HUES64 (cell line): ENCODE measurements at regions not wholly inside any gene's neighbourhood (a gene's known extent, or its start where the extent isn't known, plus 50 kb on each side); places are given as distances from the start of the nearest gene placed in this dataset.
"Not testable (repeated sequence)": the region's sequence is repeated elsewhere in the genome, so short reads cannot be mapped to it uniquely, and the experiment has no call there.

Source experiments
- H3K27ac ChIP-seq: 2 replicates; pipeline ENCODE4 v1.7.0; 2013; ENCODE audit warnings: low read depth, low read length, inconsistent platforms
- H3K27me3 ChIP-seq: 2 replicates; pipeline ENCODE4 v1.6.1; 2013; ENCODE audit warnings: mild to moderate bottlenecking, low read length; ENCODE audit not compliant: insufficient read depth
- H3K36me3 ChIP-seq: 2 replicates; pipeline ENCODE4 v1.6.1; 2013; ENCODE audit warnings: mild to moderate bottlenecking, low read length; ENCODE audit not compliant: insufficient read depth
- H3K4me1 ChIP-seq: 2 replicates; pipeline ENCODE4 v1.6.1; 2013; ENCODE audit warnings: mild to moderate bottlenecking, low read length, moderate library complexity; ENCODE audit not compliant: insufficient read depth
- H3K4me3 ChIP-seq: 2 replicates; pipeline ENCODE4 v1.5.1; 2013; ENCODE audit warnings: mild to moderate bottlenecking, low read length, moderate library complexity
- H3K9ac ChIP-seq: 2 replicates; pipeline ENCODE4 v1.6.1; 2013; ENCODE audit warnings: mild to moderate bottlenecking, low read depth, low read length
- H3K9me3 ChIP-seq: 2 replicates; pipeline ENCODE4 v1.6.1; 2013; ENCODE audit warnings: low read depth, low read length; ENCODE audit not compliant: insufficient read depth
- WGBS: fragments of 150-250, 120-280 bp; methylation state at CpG from one replicate; pipeline ENCODE4 v1.1.7; 2013; ENCODE audit warnings: missing lambda C conversion rate; 5-methylcytosine and 5-hydroxymethylcytosine counted together

DNA sequence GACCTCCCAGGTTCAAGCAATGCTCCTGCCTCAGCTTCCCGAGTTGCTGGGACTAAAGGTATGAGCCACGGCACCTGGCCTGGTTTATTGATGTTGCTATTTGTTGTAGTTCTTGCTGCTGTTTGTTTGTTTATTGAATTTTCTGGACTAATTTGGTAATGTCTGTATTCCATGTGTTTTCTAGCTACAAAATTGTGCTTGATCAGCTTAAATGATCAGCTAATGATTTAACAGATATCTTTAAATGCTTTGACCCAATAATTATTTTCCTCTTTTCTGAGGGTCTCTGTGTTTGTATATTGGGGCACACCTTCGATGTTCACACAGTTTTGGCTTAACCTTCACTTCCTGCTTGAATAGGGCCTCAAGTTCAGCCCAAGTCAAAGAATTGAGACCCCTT is 488.1 kb upstream of the HTR2C start:
- Histone ChIP-seq H3K9ac (no peak overlapping the region), H3K27ac (no peak overlapping the region), H3K4me1 (0 out of 2 replicates have a peak, but pooled peaks cover 4% of the 10 kb centered on the region), H3K36me3 (no peaks in the 10 kb centered on the region), H3K4me3 (no peak overlapping the region), H3K27me3 (no peaks in the 10 kb centered on the region), H3K9me3 (no peaks in the 10 kb centered on the region)
- 96% methylated on average over 3 of the region's 3 CpGs for WGBS

GRCh38 chrX:114087543-114087942 is 496.3 kb upstream of the HTR2C start:
- WGBS = 88% methylated on average over 1 of the region's 1 CpG
- Histone ChIP-seq H3K27me3 (no peaks in the 10 kb centered on the region), H3K9me3 (no peaks in the 10 kb centered on the region), H3K27ac (no peak overlapping the region), H3K4me3 (no peak overlapping the region), H3K36me3 (no peaks in the 10 kb centered on the region), H3K9ac (no peak overlapping the region), H3K4me1 (no peaks in the 10 kb centered on the region)

GRCh38 chrX:114077773-114078172 is 506.1 kb upstream of the HTR2C start:
- H3K9me3 ChIP-seq = no peaks in the 10 kb centered on the region
- peaks cover 24% of the 10 kb centered on the region for H3K4me1 ChIP-seq
- H3K27me3 ChIP-seq = no peaks in the 10 kb centered on the region
- no peak overlapping the region for H3K9ac ChIP-seq
- H3K27ac ChIP-seq = no peak overlapping the region
- H3K4me3 ChIP-seq = no peak overlapping the region
- 100% methylated on average over 2 of the region's 3 CpGs for WGBS
- H3K36me3 ChIP-seq = no peaks in the 10 kb centered on the region

DNA sequence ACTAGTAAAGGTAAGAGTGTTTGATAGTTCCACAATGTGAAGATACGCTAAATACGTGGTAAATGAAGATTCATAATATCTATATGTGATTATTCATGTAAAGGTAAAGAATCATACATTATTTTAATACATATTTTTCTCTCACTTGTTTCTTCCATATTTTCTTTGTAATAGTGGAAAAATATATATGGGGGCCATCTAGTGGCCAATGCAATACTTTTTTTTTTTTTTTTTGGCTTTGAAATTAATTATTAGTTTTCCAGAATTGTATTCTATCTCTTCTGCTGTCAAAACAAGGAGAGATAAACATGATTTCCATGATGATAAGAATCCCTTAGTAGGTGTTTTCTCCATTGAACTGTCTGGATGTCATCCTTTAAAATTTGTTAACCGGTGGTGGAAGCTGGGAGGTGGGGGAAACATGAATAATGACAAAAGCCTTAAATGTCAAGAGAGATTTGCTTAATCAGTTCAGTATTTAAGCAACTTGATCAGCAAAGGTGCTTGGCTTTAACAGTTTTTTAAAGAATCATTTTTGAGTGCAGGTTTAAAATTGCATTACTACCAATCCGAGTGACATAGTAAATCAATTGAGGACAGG is 508.7 kb upstream of the HTR2C start:
- H3K4me1 ChIP-seq = peaks cover 27% of the 10 kb centered on the region
- no peak overlapping the region for H3K9ac ChIP-seq
- no peak overlapping the region for H3K4me3 ChIP-seq
- H3K9me3 ChIP-seq = no peaks in the 10 kb centered on the region
- no peaks in the 10 kb centered on the region for H3K36me3 ChIP-seq
- H3K27ac ChIP-seq = no peak overlapping the region
- WGBS = 26% methylated on average over 2 of the region's 4 CpGs
- H3K27me3 ChIP-seq = no peaks in the 10 kb centered on the region

DNA sequence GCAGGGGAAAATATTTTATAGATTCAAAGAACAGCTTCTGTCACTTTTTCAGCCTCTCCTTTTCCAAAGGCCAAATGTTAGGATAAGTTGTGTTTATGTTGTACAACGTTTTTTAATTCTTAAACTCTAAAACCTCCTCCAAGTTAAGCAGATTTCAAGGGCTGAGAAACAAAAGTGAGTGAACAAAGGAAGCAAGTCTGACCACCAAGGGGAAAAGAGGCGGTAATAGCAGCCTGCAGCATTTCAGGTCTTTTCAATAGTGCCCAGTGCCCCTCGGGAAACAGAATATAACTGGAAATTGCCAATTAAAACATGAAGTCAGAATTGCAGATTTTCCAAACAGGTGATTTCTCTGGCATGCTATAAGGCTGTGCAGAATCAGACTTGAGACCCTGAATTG is 510.0 kb upstream of the HTR2C start:
- Histone ChIP-seq H3K4me1 (peaks cover 27% of the 10 kb centered on the region), H3K36me3 (no peaks in the 10 kb centered on the region), H3K9me3 (no peaks in the 10 kb centered on the region), H3K4me3 (no peak overlapping the region), H3K9ac (peak overlapping the region; percentile 40; the same call in 1 of the 2 replicates), H3K27ac (peak overlapping the region; percentile 41; the same call in 1 of the 2 replicates), H3K27me3 (no peaks in the 10 kb centered on the region)
- WGBS = 34% methylated on average over 2 of the region's 3 CpGs

- H3K4me3 ChIP-seq = no peak overlapping the region
- H3K4me1 ChIP-seq = peaks cover 27% of the 10 kb centered on the region
- WGBS = 86% methylated on average over 5 of the region's 5 CpGs
- H3K27me3 ChIP-seq = no peaks in the 10 kb centered on the region
- no peak overlapping the region for H3K9ac ChIP-seq
- no peak overlapping the region for H3K27ac ChIP-seq
- H3K9me3 ChIP-seq = no peaks in the 10 kb centered on the region
- no peaks in the 10 kb centered on the region for H3K36me3 ChIP-seq
These were observed 512.5 kb upstream of the HTR2C start for GRCh38 chrX:114071412-114071811.

DNA sequence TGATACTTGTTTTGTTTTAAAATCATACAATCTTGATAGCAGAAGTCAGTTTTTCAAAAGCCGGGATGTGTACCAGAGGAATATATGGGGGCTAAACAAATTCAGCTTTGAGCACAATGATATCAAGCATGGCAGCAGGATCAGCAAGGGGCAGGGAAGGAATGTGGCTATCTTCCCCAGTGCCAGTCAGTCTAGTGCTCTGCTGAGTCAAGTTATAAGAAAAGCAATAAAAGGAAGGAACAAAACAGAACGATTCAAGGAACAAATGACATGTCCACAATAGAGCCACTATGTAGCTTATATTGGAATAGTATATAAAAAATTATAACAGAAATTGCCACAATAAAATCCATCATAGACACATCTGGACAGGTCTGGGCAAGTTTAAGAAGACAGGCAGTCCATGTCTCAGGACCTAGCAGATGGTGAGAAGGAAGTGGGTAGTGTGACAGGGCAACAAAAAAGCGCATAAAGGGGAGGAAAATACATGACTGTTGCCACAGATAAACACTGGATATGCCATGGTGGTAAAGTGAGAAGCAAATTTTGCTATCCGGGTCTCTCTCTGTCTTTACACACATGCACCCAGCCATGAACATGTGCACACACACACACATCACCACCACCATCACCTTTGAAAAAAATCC is 518.2 kb upstream of the HTR2C start:
- Histone ChIP-seq H3K4me1 (no peaks in the 10 kb centered on the region), H3K9me3 (no peaks in the 10 kb centered on the region), H3K27me3 (no peaks in the 10 kb centered on the region), H3K4me3 (no peak overlapping the region), H3K9ac (no peak overlapping the region), H3K27ac (no peak overlapping the region), H3K36me3 (no peaks in the 10 kb centered on the region)
- 96% methylated on average over 3 of the region's 4 CpGs for WGBS

GRCh38 chrX:114061226-114061625 is 522.7 kb upstream of the HTR2C start:
- Histone ChIP-seq H3K27me3 (no peaks in the 10 kb centered on the region), H3K36me3 (no peaks in the 10 kb centered on the region), H3K4me3 (no peak overlapping the region), H3K9ac (no peak overlapping the region), H3K9me3 (no peaks in the 10 kb centered on the region), H3K4me1 (no peaks in the 10 kb centered on the region; the same call in 1 of the 2 replicates), H3K27ac (no peak overlapping the region)

DNA sequence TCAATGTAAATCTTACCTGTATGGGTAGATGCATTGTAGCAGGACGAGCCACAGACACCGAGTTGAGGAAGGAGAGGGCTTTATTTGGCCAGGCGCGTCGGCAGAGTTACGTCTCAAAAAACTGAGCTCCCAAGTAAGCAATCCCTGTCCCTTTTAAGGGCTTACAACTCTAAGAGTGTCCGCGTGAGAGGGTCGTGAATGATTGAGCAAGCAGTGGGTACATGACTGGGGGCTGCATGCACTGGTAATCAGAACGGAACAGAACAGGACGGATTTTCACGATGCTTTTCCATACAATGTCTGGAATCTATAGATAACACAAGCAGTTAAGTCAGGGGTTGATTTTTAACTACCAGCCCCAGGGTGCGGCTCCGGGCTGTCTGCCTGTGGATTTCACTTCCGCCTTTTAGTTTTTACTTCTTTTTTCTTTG is 524.9 kb upstream of the HTR2C start:
- Histone ChIP-seq H3K27ac (no peak overlapping the region), H3K9ac (no peak overlapping the region), H3K36me3 (0 out of 2 replicates have a peak, but pooled peaks cover 3% of the 10 kb centered on the region), H3K27me3 (no peaks in the 10 kb centered on the region), H3K9me3 (no peaks in the 10 kb centered on the region), H3K4me3 (no peak overlapping the region), H3K4me1 (no peaks in the 10 kb centered on the region; the same call in 1 of the 2 replicates)
- 90% methylated on average over 12 of the region's 15 CpGs for WGBS

- H3K4me1 ChIP-seq, H3K9me3 ChIP-seq, H3K27me3 ChIP-seq, H3K4me3 ChIP-seq, H3K9ac ChIP-seq, H3K36me3 ChIP-seq, H3K27ac ChIP-seq: not testable (repeated sequence)
- WGBS = 47% methylated on average over 9 of the region's 11 CpGs
These were observed 526.5 kb upstream of the HTR2C start for GRCh38 chrX:114057422-114057821.

DNA sequence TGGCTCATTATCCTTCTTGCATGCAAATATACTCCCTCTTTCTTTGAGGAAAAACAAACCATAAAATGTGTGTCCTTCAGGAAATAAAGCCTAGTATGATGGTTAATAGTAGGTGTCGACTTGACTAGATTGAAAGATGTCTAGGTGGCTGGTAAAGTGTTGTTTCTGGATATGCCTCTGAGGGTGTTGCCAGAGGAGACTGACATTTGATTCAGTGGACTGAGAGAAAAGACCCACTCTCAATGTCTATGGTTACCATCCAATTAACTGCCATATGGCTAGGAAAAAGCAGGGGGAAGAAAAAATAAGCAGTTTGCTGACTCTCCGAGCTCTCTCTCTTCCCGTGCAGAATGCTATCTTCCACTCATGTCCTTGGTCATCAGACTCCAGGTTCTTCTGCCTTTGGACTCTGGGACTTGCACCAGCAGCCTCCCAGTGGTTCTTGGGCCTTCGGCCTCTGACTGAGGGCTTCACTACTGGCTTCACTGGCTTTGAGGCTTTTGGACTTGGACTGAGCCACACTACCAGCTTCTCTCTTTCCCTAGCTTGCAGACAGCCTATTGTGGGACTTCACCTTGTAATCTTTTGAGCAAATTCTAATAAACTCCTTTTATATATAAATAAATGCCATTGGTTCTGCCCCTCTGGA is 532.1 kb upstream of the HTR2C start:
- no peak overlapping the region for H3K4me3 ChIP-seq
- H3K9ac ChIP-seq = no peak overlapping the region
- H3K27ac ChIP-seq = peak overlapping the region; percentile 8; the same call in 1 of the 2 replicates

More for the DNA sequence above, 532.1 kb upstream of the HTR2C start:
- Histone ChIP-seq H3K36me3 (peaks cover 23% of the 10 kb centered on the region), H3K27me3 (no peaks in the 10 kb centered on the region), H3K9me3 (no peaks in the 10 kb centered on the region), H3K4me1 (peaks cover 18% of the 10 kb centered on the region)
- 92% methylated on average over 4 of the region's 4 CpGs for WGBS
